ENCODE measurements at regions not wholly inside any gene's neighbourhood (a gene's known extent, or its start where the extent isn't known, plus 50 kb on each side); places are given as distances from the start of the nearest gene placed in this dataset.

DNA sequence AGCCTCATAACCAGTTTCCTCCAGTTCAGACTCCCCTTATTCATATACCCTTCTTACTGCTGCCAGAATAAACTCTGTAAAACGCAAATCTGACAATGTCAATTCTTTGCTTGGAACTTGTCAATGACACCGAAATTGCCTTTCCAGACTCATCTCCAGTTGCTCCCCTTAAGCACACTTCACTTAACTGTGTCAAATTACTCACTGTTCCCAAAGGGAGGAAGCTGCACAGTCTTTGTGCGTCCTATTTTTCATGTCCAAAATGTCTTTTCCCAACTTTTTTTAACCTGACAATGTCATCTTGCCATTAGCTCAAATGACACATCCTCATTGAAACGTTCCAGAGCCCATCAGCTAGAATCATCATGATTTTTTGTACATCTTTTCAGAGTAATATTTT is 867.3 kb downstream of the RPA4 start:
- Histone ChIP-seq H3K9me2 (ENCODE audit: insufficient read depth) (no peaks in the 10 kb centered on the region), H2AFZ (no peak overlapping the region), H4K20me1 (ENCODE audit: insufficient read depth) (no peaks in the 10 kb centered on the region), H3K36me3 (ENCODE audit: low read depth) (no peaks in the 10 kb centered on the region), H3K4me1 (ENCODE audit: insufficient read depth) (no peaks in the 10 kb centered on the region), H3K4me3 (no peak overlapping the region), H3K9me3 (ENCODE audit: low read depth) (no peaks in the 10 kb centered on the region), H3K9ac (no peak overlapping the region), H3K27me3 (replicated peaks; ENCODE audit: insufficient read depth) (no peaks in the 10 kb centered on the region), H3K27ac (no peak overlapping the region), H3K4me2 (ENCODE audit: unreplicated experiment) (no peak overlapping the region), H3F3A (ENCODE audit: insufficient read depth) (no peaks in the 10 kb centered on the region), H3K79me2 (ENCODE audit: insufficient read depth) (no peaks in the 10 kb centered on the region)
- TF ChIP-seq EZH2phosphoT487 (IDR thresholded peaks at IDR 0.05; ENCODE audit: insufficient read depth, low read depth) (no peak), EZH2 (IDR thresholded peaks at IDR 0.05; ENCODE audit: insufficient read depth, poor library complexity, severe bottlenecking) (no peak)
- 15 to 28% methylated on average over 4 of the region's 4 CpGs for WGBS, 2 experiments (ENCODE audit: low coverage in 1 of 2, low lambda C conversion rate in 2 of 2, missing lambda C conversion rate in 2 of 2)
- no peak for DNase-seq
- in situ Hi-C loops (cut with MboI): no loop called here

DNA sequence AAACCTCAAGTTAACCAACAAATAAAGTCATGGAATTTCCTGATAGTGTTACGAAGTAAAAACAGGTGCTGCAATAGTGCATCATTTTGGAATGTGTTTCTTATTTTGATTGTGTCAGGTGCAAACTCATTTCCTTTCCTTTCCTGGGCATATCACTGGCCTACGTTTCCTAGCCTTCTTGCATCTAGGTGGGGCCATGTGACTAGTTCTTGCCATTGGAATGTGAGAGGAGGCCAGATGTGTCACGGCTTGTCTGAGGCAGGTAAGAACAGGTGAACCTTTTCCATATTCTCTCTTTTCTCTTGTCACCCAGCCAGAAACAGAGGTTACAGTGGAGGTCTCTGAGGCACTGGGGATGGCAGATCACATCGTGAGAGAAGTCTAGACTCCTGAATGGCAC is 868.0 kb downstream of the RPA4 start:
- no peaks in the 10 kb centered on the region for H3K36me3 ChIP-seq (ENCODE audit: low read depth)
- no peaks in the 10 kb centered on the region for H3K79me2 ChIP-seq (ENCODE audit: insufficient read depth)
- no peak overlapping the region for H3K27ac ChIP-seq
- H3K9ac ChIP-seq: no peak overlapping the region
- no peaks in the 10 kb centered on the region for H4K20me1 ChIP-seq (ENCODE audit: insufficient read depth)
- H3K4me1 ChIP-seq (ENCODE audit: insufficient read depth): no peaks in the 10 kb centered on the region
- no peaks in the 10 kb centered on the region for H3F3A ChIP-seq (ENCODE audit: insufficient read depth)
- H3K27me3 ChIP-seq (replicated peaks; ENCODE audit: insufficient read depth): no peaks in the 10 kb centered on the region
- TF ChIP-seq EZH2 (IDR thresholded peaks at IDR 0.05; ENCODE audit: insufficient read depth, poor library complexity, severe bottlenecking) (no peak), EZH2phosphoT487 (IDR thresholded peaks at IDR 0.05; ENCODE audit: insufficient read depth, low read depth) (no peak)
- DNase-seq: no peak
- 26 to 40% methylated on average over 4 of the region's 4 CpGs for WGBS, 2 experiments (ENCODE audit: low coverage in 1 of 2, low lambda C conversion rate in 2 of 2, missing lambda C conversion rate in 2 of 2)
- H2AFZ ChIP-seq: no peak overlapping the region
- H3K9me3 ChIP-seq (ENCODE audit: low read depth): no peaks in the 10 kb centered on the region
- H3K9me2 ChIP-seq (ENCODE audit: insufficient read depth): no peaks in the 10 kb centered on the region
- no peak overlapping the region for H3K4me2 ChIP-seq (ENCODE audit: unreplicated experiment)
- no peak overlapping the region for H3K4me3 ChIP-seq
- in situ Hi-C loops (cut with MboI): no loop called here

- H3K9me2 ChIP-seq (ENCODE audit: insufficient read depth): no peaks in the 10 kb centered on the region
- no peaks in the 10 kb centered on the region for H3K27me3 ChIP-seq (replicated peaks; ENCODE audit: insufficient read depth)
- no peaks in the 10 kb centered on the region for H3F3A ChIP-seq (ENCODE audit: insufficient read depth)
- H3K4me2 ChIP-seq (ENCODE audit: unreplicated experiment): no peak overlapping the region
- H3K9ac ChIP-seq: no peak overlapping the region
- H3K36me3 ChIP-seq (ENCODE audit: low read depth): no peaks in the 10 kb centered on the region
- H3K27ac ChIP-seq: no peak overlapping the region
- H3K79me2 ChIP-seq (ENCODE audit: insufficient read depth): no peaks in the 10 kb centered on the region
- no peak for TF ChIP-seq EZH2 (IDR thresholded peaks at IDR 0.05; ENCODE audit: insufficient read depth, poor library complexity, severe bottlenecking)
- TF ChIP-seq EZH2phosphoT487 (IDR thresholded peaks at IDR 0.05; ENCODE audit: insufficient read depth, low read depth): no peak
- H3K4me3 ChIP-seq: no peak overlapping the region
- no peaks in the 10 kb centered on the region for H3K9me3 ChIP-seq (ENCODE audit: low read depth)
- no peak overlapping the region for H2AFZ ChIP-seq
- in situ Hi-C loops (cut with MboI): no loop called here
- no peaks in the 10 kb centered on the region for H4K20me1 ChIP-seq (ENCODE audit: insufficient read depth)
- no peaks in the 10 kb centered on the region for H3K4me1 ChIP-seq (ENCODE audit: insufficient read depth)
- DNase-seq: no peak
- 42 to 43% methylated on average over 5 of the region's 5 CpGs for WGBS, 2 experiments (ENCODE audit: low coverage in 1 of 2, low lambda C conversion rate in 2 of 2, missing lambda C conversion rate in 2 of 2)
Measured at GRCh38 chrX:97756879-97757278, 873.2 kb downstream of the RPA4 start.

- Histone ChIP-seq H3K4me3 (no peak overlapping the region), H4K20me1 (ENCODE audit: insufficient read depth) (no peaks in the 10 kb centered on the region), H3K9ac (no peak overlapping the region), H3K27ac (no peak overlapping the region), H3K27me3 (replicated peaks; ENCODE audit: insufficient read depth) (no peaks in the 10 kb centered on the region), H3K4me1 (ENCODE audit: insufficient read depth) (no peaks in the 10 kb centered on the region), H3K79me2 (ENCODE audit: insufficient read depth) (no peaks in the 10 kb centered on the region), H3K9me3 (ENCODE audit: low read depth) (no peaks in the 10 kb centered on the region), H3K4me2 (ENCODE audit: unreplicated experiment) (no peak overlapping the region), H2AFZ (no peak overlapping the region), H3K36me3 (ENCODE audit: low read depth) (no peaks in the 10 kb centered on the region), H3K9me2 (ENCODE audit: insufficient read depth) (no peaks in the 10 kb centered on the region), H3F3A (ENCODE audit: insufficient read depth) (no peaks in the 10 kb centered on the region)
- in situ Hi-C loops (cut with MboI): no loop called here
- TF ChIP-seq EZH2phosphoT487 (IDR thresholded peaks at IDR 0.05; ENCODE audit: insufficient read depth, low read depth) (no peak), EZH2 (IDR thresholded peaks at IDR 0.05; ENCODE audit: insufficient read depth, poor library complexity, severe bottlenecking) (no peak)
- no peak for DNase-seq
Measured at GRCh38 chrX:97763391-97763790, 879.7 kb downstream of the RPA4 start.

- H4K20me1 ChIP-seq (ENCODE audit: insufficient read depth): no peaks in the 10 kb centered on the region
- no peak overlapping the region for H2AFZ ChIP-seq
- no peaks in the 10 kb centered on the region for H3K79me2 ChIP-seq (ENCODE audit: insufficient read depth)
- H3K9ac ChIP-seq: no peak overlapping the region
- in situ Hi-C loops (cut with MboI): no loop called here
- 9 to 14% methylated on average over 1 of the region's 1 CpG for WGBS, 2 experiments (ENCODE audit: low coverage in 1 of 2, low lambda C conversion rate in 2 of 2, missing lambda C conversion rate in 2 of 2)
- no peak for TF ChIP-seq EZH2 (IDR thresholded peaks at IDR 0.05; ENCODE audit: insufficient read depth, poor library complexity, severe bottlenecking)
- TF ChIP-seq EZH2phosphoT487 (IDR thresholded peaks at IDR 0.05; ENCODE audit: insufficient read depth, low read depth): no peak
- no peak for DNase-seq
- no peaks in the 10 kb centered on the region for H3K4me1 ChIP-seq (ENCODE audit: insufficient read depth)
- no peaks in the 10 kb centered on the region for H3K9me3 ChIP-seq (ENCODE audit: low read depth)
- no peak overlapping the region for H3K4me3 ChIP-seq
- H3K27ac ChIP-seq: no peak overlapping the region
- H3K27me3 ChIP-seq (replicated peaks; ENCODE audit: insufficient read depth): no peaks in the 10 kb centered on the region
- H3K36me3 ChIP-seq (ENCODE audit: low read depth): no peaks in the 10 kb centered on the region
- no peaks in the 10 kb centered on the region for H3F3A ChIP-seq (ENCODE audit: insufficient read depth)
- H3K9me2 ChIP-seq (ENCODE audit: insufficient read depth): no peaks in the 10 kb centered on the region
- no peak overlapping the region for H3K4me2 ChIP-seq (ENCODE audit: unreplicated experiment)
Measured at GRCh38 chrX:97763981-97764380, 880.3 kb downstream of the RPA4 start.

Data from GM23248 (cell line).